Esophagus muscularis mucosa (tissue), 3 donors: ENCODE measurements at regions not wholly inside any gene's neighbourhood (a gene's known extent, or its start where the extent isn't known, plus 50 kb on each side); places are given as distances from the start of the nearest gene placed in this dataset.
"Not testable (repeated sequence)": the region's sequence is repeated elsewhere in the genome, so short reads cannot be mapped to it uniquely, and the experiment has no call there.

Experiments
- POLR2A ChIP-seq: fragments of 450-650 bp; IDR thresholded peaks from one replicate; pipeline ENCODE4 v1.6.1; 2017; ENCODE audit warnings: antibody characterized with exemption, moderate library complexity, mild to moderate bottlenecking, low read depth
- TF ChIP-seq, protein P1 (sequence below), 3 experiments: fragments of 200-600 bp in 2 of 3; fragments of 450-650 bp in 1 of 3; sonication (generic) in 2 of 3; IDR thresholded peaks; one replicate each; pipeline ENCODE4 v1.5.1; 2017 to 2019; ENCODE audit warnings: antibody characterized with exemption in 3 of 3, mild to moderate bottlenecking in 2 of 3, moderate library complexity in 1 of 3

- TF ChIP-seq POLR2A = not testable (repeated sequence)
- TF ChIP-seq, protein P1, sequence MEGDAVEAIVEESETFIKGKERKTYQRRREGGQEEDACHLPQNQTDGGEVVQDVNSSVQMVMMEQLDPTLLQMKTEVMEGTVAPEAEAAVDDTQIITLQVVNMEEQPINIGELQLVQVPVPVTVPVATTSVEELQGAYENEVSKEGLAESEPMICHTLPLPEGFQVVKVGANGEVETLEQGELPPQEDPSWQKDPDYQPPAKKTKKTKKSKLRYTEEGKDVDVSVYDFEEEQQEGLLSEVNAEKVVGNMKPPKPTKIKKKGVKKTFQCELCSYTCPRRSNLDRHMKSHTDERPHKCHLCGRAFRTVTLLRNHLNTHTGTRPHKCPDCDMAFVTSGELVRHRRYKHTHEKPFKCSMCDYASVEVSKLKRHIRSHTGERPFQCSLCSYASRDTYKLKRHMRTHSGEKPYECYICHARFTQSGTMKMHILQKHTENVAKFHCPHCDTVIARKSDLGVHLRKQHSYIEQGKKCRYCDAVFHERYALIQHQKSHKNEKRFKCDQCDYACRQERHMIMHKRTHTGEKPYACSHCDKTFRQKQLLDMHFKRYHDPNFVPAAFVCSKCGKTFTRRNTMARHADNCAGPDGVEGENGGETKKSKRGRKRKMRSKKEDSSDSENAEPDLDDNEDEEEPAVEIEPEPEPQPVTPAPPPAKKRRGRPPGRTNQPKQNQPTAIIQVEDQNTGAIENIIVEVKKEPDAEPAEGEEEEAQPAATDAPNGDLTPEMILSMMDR (IDR thresholded peaks at IDR 0.05) = not testable (repeated sequence)
Observed at GRCh38 chr2:111287646-111288568, 167.2 kb downstream of the BCL2L11 start.
